ENCODE measurements at regions not wholly inside any gene's neighbourhood (a gene's known extent, or its start where the extent isn't known, plus 50 kb on each side); places are given as distances from the start of the nearest gene placed in this dataset.
"Not testable (repeated sequence)": the region's sequence is repeated elsewhere in the genome, so short reads cannot be mapped to it uniquely, and the experiment has no call there.

GRCh38 chr12:3421191-3421978 is 69.6 kb upstream of the PRMT8 start:
- peak; percentile 58 for DNase-seq

DNA sequence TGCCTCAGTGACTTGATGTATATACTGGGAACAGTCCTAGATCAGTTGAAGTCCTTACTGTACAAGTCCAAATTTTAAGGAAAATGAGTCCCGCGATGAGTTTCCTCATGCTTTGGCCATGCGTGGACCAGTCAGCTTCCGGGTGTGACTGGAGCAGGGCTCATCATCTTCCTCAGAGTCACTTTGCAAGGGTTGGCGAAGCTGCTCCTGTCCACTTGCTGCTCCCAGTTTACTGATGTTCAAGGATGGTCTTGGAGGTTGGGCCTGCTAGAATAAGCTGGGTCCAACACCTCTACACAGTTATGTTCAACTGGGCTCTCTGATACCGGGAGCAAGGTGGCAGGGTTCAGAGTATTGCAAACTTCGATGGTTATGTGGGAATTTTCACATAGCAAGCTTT is 66.2 kb upstream of the PRMT8 start:
- not testable (repeated sequence) for DNase-seq

- peak; percentile 15 for DNase-seq
Measured at GRCh38 chr12:3427956-3428355, 63.0 kb upstream of the PRMT8 start.

GRCh38 chr12:3428631-3429030 is 62.4 kb upstream of the PRMT8 start:
- DNase-seq: no peak

GRCh38 chr12:3429523-3429922 is 61.5 kb upstream of the PRMT8 start:
- DNase-seq: not testable (repeated sequence)

- no peak for DNase-seq
Measured at GRCh38 chr12:3431686-3432085, 59.3 kb upstream of the PRMT8 start.

DNA sequence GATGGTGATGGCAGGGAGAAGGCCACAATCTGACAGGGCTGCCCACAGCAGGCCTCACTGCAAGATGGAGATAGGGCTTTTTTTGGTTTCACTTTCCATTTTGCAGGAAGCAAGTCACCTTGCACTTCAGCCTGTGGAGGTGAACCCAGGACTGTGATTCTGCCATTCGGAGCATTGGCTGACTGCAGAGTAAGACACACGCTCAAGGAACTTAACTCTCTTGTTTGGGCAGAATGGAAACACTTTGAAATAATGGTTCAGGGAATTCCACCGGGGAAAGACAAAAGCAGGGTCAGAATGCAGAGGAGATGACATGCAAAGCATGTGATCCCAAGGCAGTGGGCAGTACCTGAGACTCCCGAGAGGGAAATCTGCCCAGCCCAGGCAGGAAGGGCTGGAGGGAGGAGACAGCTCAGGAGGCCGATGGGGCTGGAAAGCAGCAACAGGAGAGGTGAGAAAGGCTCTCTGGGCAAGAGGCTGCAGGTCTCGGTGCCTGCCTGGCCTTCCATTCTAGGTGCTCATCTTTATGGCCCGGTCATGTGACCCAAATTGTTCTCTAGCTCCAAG is 58.7 kb upstream of the PRMT8 start:
- peak; percentile 83 for DNase-seq

DNA sequence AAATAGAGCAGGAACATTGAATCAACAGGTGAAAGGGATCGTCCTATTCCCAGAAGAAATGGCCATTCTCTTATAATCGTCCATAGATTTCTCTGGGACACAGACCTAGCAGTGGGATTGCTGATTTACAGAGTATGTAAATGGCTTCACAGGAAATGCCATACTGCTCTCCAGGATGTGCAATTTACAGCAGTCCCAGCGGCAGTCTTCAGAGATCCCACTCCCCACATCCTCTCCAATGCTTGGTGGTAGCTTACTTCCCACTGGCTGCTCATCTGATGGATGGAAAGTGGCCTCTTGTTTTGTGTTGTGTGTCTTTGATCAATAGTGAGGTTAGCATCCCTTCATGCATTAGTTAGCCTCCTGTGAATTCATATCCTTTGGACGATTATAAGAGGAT is 58.1 kb upstream of the PRMT8 start:
- no peak for DNase-seq

DNA sequence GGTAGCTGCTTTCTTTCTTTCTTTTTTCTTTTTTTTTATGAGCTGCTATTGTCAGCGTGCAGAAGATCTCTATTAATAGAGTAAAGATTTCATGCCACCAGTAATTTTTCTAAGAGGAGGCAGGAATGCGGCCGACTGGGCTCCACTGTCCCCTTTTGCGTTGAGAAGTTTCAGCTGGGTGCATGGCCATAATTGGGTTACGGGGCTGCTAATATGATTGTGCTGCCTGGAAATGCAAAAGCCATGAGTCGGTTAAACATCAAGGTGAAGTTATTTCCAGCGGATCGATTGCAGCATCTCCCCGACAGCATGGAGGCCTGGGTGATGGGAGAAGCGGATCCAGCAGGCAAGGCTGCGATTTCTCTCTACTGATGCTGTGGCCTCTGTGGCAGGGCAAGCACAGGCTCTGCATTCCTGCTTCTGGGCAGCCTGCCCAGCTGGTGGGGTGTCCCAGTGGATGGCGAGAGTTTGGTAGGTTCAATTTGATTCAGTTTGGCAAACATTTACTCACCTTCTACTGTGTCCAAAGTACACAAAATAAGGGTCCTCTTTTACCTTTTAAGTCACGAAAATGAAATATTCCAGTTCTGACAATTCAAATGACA is 54.4 kb upstream of the PRMT8 start:
- DNase-seq: no peak

DNA sequence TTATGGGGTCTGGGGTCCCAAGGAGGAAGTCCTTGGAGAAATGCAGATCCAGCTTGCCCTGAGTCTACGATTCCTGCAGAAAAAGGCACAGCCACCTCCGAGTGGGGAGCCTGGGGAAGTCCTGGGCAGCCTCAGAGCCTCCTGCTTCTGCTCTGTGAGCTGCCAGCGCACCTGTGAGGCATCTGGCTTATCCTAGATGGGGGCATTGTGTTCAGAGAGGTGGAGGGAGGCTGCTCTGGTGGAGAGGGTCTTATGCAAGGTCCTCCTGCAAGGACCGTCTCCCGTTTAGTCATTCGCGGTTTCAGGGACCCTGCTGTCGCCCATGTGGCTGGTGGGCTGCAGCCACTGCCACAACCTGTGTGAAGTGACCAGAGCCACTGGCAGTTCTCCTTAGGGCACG is 53.0 kb upstream of the PRMT8 start:
- no peak for DNase-seq

GRCh38 chr12:3438401-3438800 is 52.6 kb upstream of the PRMT8 start:
- DNase-seq: no peak
